WI38 (cell line): ENCODE measurements at regions not wholly inside any gene's neighbourhood (a gene's known extent, or its start where the extent isn't known, plus 50 kb on each side); places are given as distances from the start of the nearest gene placed in this dataset.

Source experiments
- H3K4me3 ChIP-seq: 2 replicates; pipeline ENCODE4 v1.5.1; 2011; ENCODE audit warnings: low read depth, mild to moderate bottlenecking, control low read depth, low read length
- CTCF ChIP-seq: IDR thresholded peaks from 2 replicates; pipeline ENCODE4 v1.5.1; 2012; ENCODE audit warnings: low read depth, mild to moderate bottlenecking, control low read depth, low read length

- TF ChIP-seq CTCF, result no peak
- no peak overlapping the region for H3K4me3 ChIP-seq
These were observed 84.3 kb upstream of the C1QTNF7 start for GRCh38 chr4:15343581-15343980.

DNA sequence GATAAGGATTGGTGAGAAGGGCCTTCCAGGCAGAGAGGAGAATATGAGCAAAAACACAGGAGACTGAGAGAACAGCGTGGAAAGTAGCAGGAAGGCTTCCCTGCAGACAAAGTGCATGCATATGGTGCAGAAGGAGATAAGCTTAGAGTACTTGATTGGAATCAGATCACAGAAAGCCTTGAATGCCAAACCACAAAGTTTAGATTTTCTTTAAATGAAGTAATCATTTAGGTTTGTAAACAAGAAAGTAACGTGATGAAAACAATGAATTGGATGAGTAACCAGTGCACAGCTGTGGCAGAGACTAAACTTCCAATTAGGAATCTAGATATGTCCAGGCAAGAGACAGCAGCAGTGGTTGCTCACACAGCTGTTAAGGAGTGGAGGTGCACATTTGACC is 83.8 kb upstream of the C1QTNF7 start:
- H3K4me3 ChIP-seq, result no peak overlapping the region
- no peak for TF ChIP-seq CTCF

GRCh38 chr4:15345134-15345533 is 82.7 kb upstream of the C1QTNF7 start:
- no peak for TF ChIP-seq CTCF
- H3K4me3 ChIP-seq, result no peak overlapping the region

GRCh38 chr4:15348236-15348635 is 79.6 kb upstream of the C1QTNF7 start:
- TF ChIP-seq CTCF, result no peak
- H3K4me3 ChIP-seq, result no peak overlapping the region

DNA sequence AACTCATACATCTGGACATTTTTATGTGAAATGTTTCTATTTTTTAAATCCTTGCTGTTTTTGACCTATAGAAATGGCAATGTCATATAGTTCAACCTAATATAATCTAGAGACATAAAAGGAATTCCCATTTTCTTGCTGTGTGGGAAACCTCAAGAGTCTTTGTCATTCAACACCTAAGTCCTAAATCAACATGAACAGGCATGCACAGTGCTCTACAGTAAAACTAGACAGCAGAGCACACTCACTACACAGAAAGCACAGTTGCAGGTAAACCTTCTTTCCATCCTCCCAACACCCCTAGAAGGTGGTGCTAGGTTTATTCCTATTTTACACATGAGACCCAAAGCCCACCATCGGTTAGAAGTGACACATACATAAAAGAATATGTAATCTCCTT is 79.1 kb upstream of the C1QTNF7 start:
- no peak for TF ChIP-seq CTCF
- H3K4me3 ChIP-seq, result no peak overlapping the region

- TF ChIP-seq CTCF, result no peak
- no peak overlapping the region for H3K4me3 ChIP-seq
These were observed 78.3 kb upstream of the C1QTNF7 start for GRCh38 chr4:15349531-15349935.

GRCh38 chr4:15349965-15350364 is 77.9 kb upstream of the C1QTNF7 start:
- H3K4me3 ChIP-seq, result no peak overlapping the region
- TF ChIP-seq CTCF, result no peak

GRCh38 chr4:15352524-15352923 is 75.3 kb upstream of the C1QTNF7 start:
- TF ChIP-seq CTCF, result no peak
- no peak overlapping the region for H3K4me3 ChIP-seq
